HCT116 (cell line): ENCODE measurements at regions not wholly inside any gene's neighbourhood (a gene's known extent, or its start where the extent isn't known, plus 50 kb on each side); places are given as distances from the start of the nearest gene placed in this dataset.

Experiments used
- ATAC-seq: fragments of 200-7000 bp; cut with Tn5 transposase; 2 replicates; pipeline ENCODE4 v1.9.1; 2020; ENCODE audit warnings: mild to moderate bottlenecking, moderate library complexity
- BruUV-seq: library from RNA; stranded (reverse); fragments of 400-500 nt; replicated peaks from 2 replicates; lab custom pipeline; 2021; lab: Mats Ljungman, UMichigan
- CTCF ChIA-PET: fragments of 300-600 bp; sonication (Branson Sonifier 250); formaldehyde crosslinking; loops from one replicate; lab custom pipeline; 2021; ENCODE audit warnings: antibody characterized with exemption; lab: Charles Lee
- POLR2A ChIA-PET: fragments of 300-600, 350-600 bp; sonication (Branson Sonifier 250); formaldehyde crosslinking; loops from one replicate; lab custom pipeline; 2021; ENCODE audit warnings: antibody characterized with exemption; lab: Charles Lee
- RAD21 ChIA-PET, 2 experiments: fragments of 300-600 bp; sonication (Branson Sonifier 250); formaldehyde crosslinking; loops; one replicate each; lab custom pipeline; 2023; ENCODE audit warnings: low total read pairs in 2 of 2; ENCODE audit not compliant: uncharacterized antibody in 2 of 2, unreplicated experiment in 2 of 2, low non-redundant PET in 1 of 2; lab: Charles Lee
- DNase-seq: peaks from one replicate; pipeline ENCODE4 v3.0.0-alpha.2; 2010; ENCODE audit warnings: low read depth, low spot score
- H2AFZ ChIP-seq: fragments of 200-600 bp; shearing (Covaris generic), sonication (generic); 2 replicates; pipeline ENCODE4 v1.6.1; 2017; ENCODE audit warnings: low read depth, mixed run types, mixed read lengths, antibody characterized with exemption, low read length; ENCODE audit not compliant: poor library complexity, severe bottlenecking
- H3K27ac ChIP-seq: 2 replicates; pipeline ENCODE4 v1.5.1; 2012; ENCODE audit warnings: low read depth, low read length
- H3K27me3 ChIP-seq: fragments of 200-600 bp; sonication (generic); 2 replicates; pipeline ENCODE4 v1.6.1; 2016; ENCODE audit warnings: mixed run types, low read length, mixed read lengths; ENCODE audit not compliant: insufficient read depth
- H3K36me3 ChIP-seq, 2 experiments: fragments of 200-500 bp in 1 of 2; fragments of 200-600 bp in 1 of 2; sonication (Bioruptor generic) in 1 of 2; sonication (generic) in 1 of 2; 2 replicates each; pipeline versions ENCODE4 v1.5.1 to v1.6.1; 2014 to 2016; ENCODE audit warnings: low read length in 2 of 2, inconsistent platforms in 1 of 2, mixed read lengths in 1 of 2, mixed run types in 1 of 2; ENCODE audit not compliant: insufficient read depth in 2 of 2, control insufficient read depth in 1 of 2
- H3K4me1 ChIP-seq, 2 experiments: fragments of 200-600 bp in 1 of 2; sonication (generic) in 1 of 2; 2 replicates each; pipeline versions ENCODE4 v1.5.1 to v1.6.1; 2012 to 2017; ENCODE audit warnings: low read length in 2 of 2, inconsistent platforms in 1 of 2, mild to moderate bottlenecking in 1 of 2, mixed read lengths in 1 of 2, mixed run types in 1 of 2, moderate library complexity in 1 of 2; ENCODE audit not compliant: insufficient read depth in 2 of 2, control insufficient read depth in 1 of 2
- H3K4me2 ChIP-seq: fragments of 200-600 bp; sonication (generic); 2 replicates; pipeline ENCODE4 v1.6.1; 2017; ENCODE audit warnings: mixed run types, low read length, mixed read lengths
- H3K4me3 ChIP-seq, 2 experiments: fragments of 200-600 bp in 1 of 2; sonication (generic) in 1 of 2; replicated peaks in 1 of 2; 2 replicates each; pipeline ENCODE4 v1.5.1; 2011 to 2016; ENCODE audit warnings: low read length in 2 of 2, control low read depth in 1 of 2, low read depth in 1 of 2, mild to moderate bottlenecking in 1 of 2, mixed read lengths in 1 of 2, mixed run types in 1 of 2
- H3K79me2 ChIP-seq: fragments of 200-600 bp; sonication (generic); 2 replicates; pipeline ENCODE4 v1.6.1; 2017; ENCODE audit warnings: mild to moderate bottlenecking, mixed run types, low read length, moderate library complexity, mixed read lengths; ENCODE audit not compliant: insufficient read depth
- H3K9ac ChIP-seq: fragments of 200-600 bp; sonication (generic); 2 replicates; pipeline ENCODE4 v1.6.1; 2016; ENCODE audit warnings: low read length, mixed read lengths
- H3K9me2 ChIP-seq: fragments of 200-600 bp; sonication (generic), shearing (Covaris generic); 2 replicates; pipeline ENCODE4 v1.6.1; 2017; ENCODE audit warnings: mixed run types, mild to moderate bottlenecking, moderate library complexity; ENCODE audit not compliant: insufficient read depth
- H3K9me3 ChIP-seq, 2 experiments: fragments of 200-500 bp in 1 of 2; fragments of 200-600 bp in 1 of 2; sonication (Bioruptor generic) in 1 of 2; sonication (generic) in 1 of 2; 2 replicates each; pipeline ENCODE4 v1.6.1; 2014 to 2017; ENCODE audit warnings: low read length in 2 of 2, mixed read lengths in 2 of 2, inconsistent platforms in 1 of 2, low read depth in 1 of 2, mild to moderate bottlenecking in 1 of 2, mixed run types in 1 of 2, moderate library complexity in 1 of 2; ENCODE audit not compliant: control insufficient read depth in 1 of 2, insufficient read depth in 1 of 2
- H4K20me1 ChIP-seq: fragments of 200-600 bp; sonication (generic), shearing (Covaris generic); 2 replicates; pipeline ENCODE4 v1.6.1; 2017; ENCODE audit warnings: mixed run types, mild to moderate bottlenecking, moderate library complexity; ENCODE audit not compliant: insufficient read depth
- CBX3 ChIP-seq: IDR thresholded peaks from 2 replicates; pipeline ENCODE4 v1.6.1; 2012; ENCODE audit warnings: low read depth
- EGR1 ChIP-seq: IDR thresholded peaks from 2 replicates; pipeline ENCODE4 v1.6.1; 2012; ENCODE audit warnings: low read depth
- FOSL1 ChIP-seq: IDR thresholded peaks from 2 replicates; pipeline ENCODE4 v1.6.1; 2012; ENCODE audit warnings: low read depth
- JUND ChIP-seq: IDR thresholded peaks from 2 replicates; pipeline ENCODE4 v1.6.1; 2012
- POLR2A ChIP-seq: IDR thresholded peaks from 2 replicates; pipeline ENCODE4 v1.7.0; 2011; ENCODE audit warnings: borderline replicate concordance; ENCODE audit not compliant: insufficient read depth, insufficient read length; ENCODE audit errors: extremely low read depth
- SRF ChIP-seq: IDR thresholded peaks from 2 replicates; pipeline ENCODE4 v1.6.1; 2012; ENCODE audit warnings: low read depth
- TCF7L2 ChIP-seq: IDR thresholded peaks from 2 replicates; pipeline ENCODE4 v1.7.0; 2011; ENCODE audit warnings: borderline replicate concordance, inconsistent platforms; ENCODE audit not compliant: insufficient read depth, insufficient read length; ENCODE audit errors: extremely low read depth
- YY1 ChIP-seq: IDR thresholded peaks from 2 replicates; pipeline ENCODE4 v1.6.1; 2011; ENCODE audit warnings: low read length, low read depth, moderate library complexity, mild to moderate bottlenecking; ENCODE audit not compliant: insufficient replicate concordance; ENCODE audit errors: extremely low read depth
- ZFX ChIP-seq: fragments of 450-650 bp; IDR thresholded peaks from 2 replicates; pipeline ENCODE4 v1.6.1; 2017
- intact Hi-C: fragments of 100-400 bp; cut with micrococcal nuclease; formaldehyde crosslinking; loops from 2 replicates; pipeline ENCODE4 v1.10.0; 2022
- TF ChIP-seq, protein P1 (sequence below): IDR thresholded peaks from 2 replicates; pipeline ENCODE4 v1.6.1; 2012
- TF ChIP-seq, protein P2 (sequence below): IDR thresholded peaks from 2 replicates; pipeline ENCODE4 v1.6.1; 2011; ENCODE audit warnings: mild to moderate bottlenecking, low read length, moderate library complexity; ENCODE audit not compliant: insufficient replicate concordance; ENCODE audit errors: extremely low read depth
- TF ChIP-seq, protein P3 (sequence below): IDR thresholded peaks from 2 replicates; pipeline ENCODE4 v1.6.1; 2012
- TF ChIP-seq, protein P4 (sequence below), 3 experiments: fragments of 200-600 bp in 1 of 3; sonication (generic) in 1 of 3; IDR thresholded peaks in 2 of 3; conservative IDR thresholded peaks in 1 of 3; 2 replicates each; pipeline ENCODE4 v1.5.1; 2012 to 2017; ENCODE audit warnings: low read depth in 2 of 3, low read length in 2 of 3, antibody characterized with exemption in 1 of 3, borderline replicate concordance in 1 of 3, control low read depth in 1 of 3, mild to moderate bottlenecking in 1 of 3, mixed read lengths in 1 of 3, mixed run types in 1 of 3, moderate library complexity in 1 of 3; ENCODE audit not compliant: insufficient read depth in 1 of 3

DNA sequence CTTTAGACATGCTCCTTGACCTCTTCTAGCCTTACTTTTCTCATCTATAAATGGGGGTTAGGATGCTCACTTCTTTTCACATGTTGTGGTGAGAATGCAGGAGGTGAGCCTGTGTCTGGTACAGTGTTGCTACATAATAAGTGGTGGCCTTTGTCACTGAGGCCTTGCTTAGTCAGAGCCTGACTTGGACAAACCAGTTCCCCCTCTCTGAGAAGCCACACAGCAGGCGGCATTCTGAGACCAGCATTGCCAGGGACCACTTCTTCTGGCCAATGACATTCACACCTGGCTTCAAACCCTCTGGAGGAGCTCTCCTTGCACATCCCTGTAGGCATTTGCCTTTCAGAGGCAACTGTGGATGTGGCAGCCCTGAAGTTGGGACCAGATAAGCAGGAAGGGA is 95.7 kb downstream of the MINAR1 start:
- ChIA-PET POLR2A (no interaction called here), CTCF (no interaction called here), RAD21 (no interaction called here)
- no peak for DNase-seq
- intact Hi-C loops: no loop called here
- Histone ChIP-seq H3K9ac (no peak overlapping the region), H3K9me2 (no peaks in the 10 kb centered on the region), H3K27me3 (peaks cover 11% of the 10 kb centered on the region; the same call in 1 of the 2 replicates), H3K4me2 (no peak overlapping the region), H3K79me2 (no peaks in the 10 kb centered on the region), H4K20me1 (no peaks in the 10 kb centered on the region), H2AFZ (no peak overlapping the region), H3K36me3 (no peaks in the 10 kb centered on the region), H3K4me1 (no peaks in the 10 kb centered on the region), H3K4me3 (no peak overlapping the region), H3K9me3 (no peaks in the 10 kb centered on the region), H3K27ac (no peak overlapping the region)
- no peak for ATAC-seq
- BruUV-seq: no TSS peak
- TF ChIP-seq, protein P1, sequence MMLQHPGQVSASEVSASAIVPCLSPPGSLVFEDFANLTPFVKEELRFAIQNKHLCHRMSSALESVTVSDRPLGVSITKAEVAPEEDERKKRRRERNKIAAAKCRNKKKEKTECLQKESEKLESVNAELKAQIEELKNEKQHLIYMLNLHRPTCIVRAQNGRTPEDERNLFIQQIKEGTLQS: no peak
- TF ChIP-seq, protein P2, sequence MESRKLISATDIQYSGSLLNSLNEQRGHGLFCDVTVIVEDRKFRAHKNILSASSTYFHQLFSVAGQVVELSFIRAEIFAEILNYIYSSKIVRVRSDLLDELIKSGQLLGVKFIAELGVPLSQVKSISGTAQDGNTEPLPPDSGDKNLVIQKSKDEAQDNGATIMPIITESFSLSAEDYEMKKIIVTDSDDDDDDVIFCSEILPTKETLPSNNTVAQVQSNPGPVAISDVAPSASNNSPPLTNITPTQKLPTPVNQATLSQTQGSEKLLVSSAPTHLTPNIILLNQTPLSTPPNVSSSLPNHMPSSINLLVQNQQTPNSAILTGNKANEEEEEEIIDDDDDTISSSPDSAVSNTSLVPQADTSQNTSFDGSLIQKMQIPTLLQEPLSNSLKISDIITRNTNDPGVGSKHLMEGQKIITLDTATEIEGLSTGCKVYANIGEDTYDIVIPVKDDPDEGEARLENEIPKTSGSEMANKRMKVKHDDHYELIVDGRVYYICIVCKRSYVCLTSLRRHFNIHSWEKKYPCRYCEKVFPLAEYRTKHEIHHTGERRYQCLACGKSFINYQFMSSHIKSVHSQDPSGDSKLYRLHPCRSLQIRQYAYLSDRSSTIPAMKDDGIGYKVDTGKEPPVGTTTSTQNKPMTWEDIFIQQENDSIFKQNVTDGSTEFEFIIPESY: no peak
- no peak for TF ChIP-seq TCF7L2
- TF ChIP-seq, protein P3, sequence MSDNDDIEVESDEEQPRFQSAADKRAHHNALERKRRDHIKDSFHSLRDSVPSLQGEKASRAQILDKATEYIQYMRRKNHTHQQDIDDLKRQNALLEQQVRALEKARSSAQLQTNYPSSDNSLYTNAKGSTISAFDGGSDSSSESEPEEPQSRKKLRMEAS: no peak
- no peak for TF ChIP-seq POLR2A
- TF ChIP-seq FOSL1: no peak
- TF ChIP-seq EGR1: no peak
- no peak for TF ChIP-seq CBX3
- TF ChIP-seq, protein P4, sequence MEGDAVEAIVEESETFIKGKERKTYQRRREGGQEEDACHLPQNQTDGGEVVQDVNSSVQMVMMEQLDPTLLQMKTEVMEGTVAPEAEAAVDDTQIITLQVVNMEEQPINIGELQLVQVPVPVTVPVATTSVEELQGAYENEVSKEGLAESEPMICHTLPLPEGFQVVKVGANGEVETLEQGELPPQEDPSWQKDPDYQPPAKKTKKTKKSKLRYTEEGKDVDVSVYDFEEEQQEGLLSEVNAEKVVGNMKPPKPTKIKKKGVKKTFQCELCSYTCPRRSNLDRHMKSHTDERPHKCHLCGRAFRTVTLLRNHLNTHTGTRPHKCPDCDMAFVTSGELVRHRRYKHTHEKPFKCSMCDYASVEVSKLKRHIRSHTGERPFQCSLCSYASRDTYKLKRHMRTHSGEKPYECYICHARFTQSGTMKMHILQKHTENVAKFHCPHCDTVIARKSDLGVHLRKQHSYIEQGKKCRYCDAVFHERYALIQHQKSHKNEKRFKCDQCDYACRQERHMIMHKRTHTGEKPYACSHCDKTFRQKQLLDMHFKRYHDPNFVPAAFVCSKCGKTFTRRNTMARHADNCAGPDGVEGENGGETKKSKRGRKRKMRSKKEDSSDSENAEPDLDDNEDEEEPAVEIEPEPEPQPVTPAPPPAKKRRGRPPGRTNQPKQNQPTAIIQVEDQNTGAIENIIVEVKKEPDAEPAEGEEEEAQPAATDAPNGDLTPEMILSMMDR (IDR thresholded peaks at IDR 0.05 in 2 of 3, conservative IDR thresholded peaks at IDR 0.05 in 1 of 3; ENCODE audit: borderline replicate concordance in 1 of 3, insufficient read depth in 1 of 3, low read depth in 2 of 3, low read length in 2 of 3): no peak
- TF ChIP-seq ZFX: no peak
- TF ChIP-seq SRF: no peak
- TF ChIP-seq YY1: no peak
- TF ChIP-seq JUND: no peak
